PC-9 (cell line): ENCODE measurements at regions not wholly inside any gene's neighbourhood (a gene's known extent, or its start where the extent isn't known, plus 50 kb on each side); places are given as distances from the start of the nearest gene placed in this dataset.

ENCODE experiments used
- BruUV-seq: library from RNA; stranded (reverse); fragments of 400-500 nt; replicated peaks from 2 replicates; lab custom pipeline; 2021; lab: Mats Ljungman, UMichigan
- CTCF ChIA-PET: fragments of 300-600 bp; sonication (Branson Sonifier 250); formaldehyde crosslinking; loops from one replicate; lab custom pipeline; 2022; ENCODE audit warnings: antibody characterized with exemption; lab: Charles Lee
- POLR2A ChIA-PET: fragments of 300-600 bp; sonication (Branson Sonifier 250); formaldehyde crosslinking; loops from one replicate; lab custom pipeline; 2022; ENCODE audit warnings: antibody characterized with exemption; ENCODE audit not compliant: unreplicated experiment; lab: Charles Lee
- DNase-seq, 2 experiments: peaks; one replicate each; pipeline versions ENCODE4 v3.0.0 to v3.0.0-alpha.2; 2015 to 2022; ENCODE audit warnings: mixed read lengths in 1 of 2
- H2AFZ ChIP-seq: fragments of 200-600 bp; sonication (generic); 2 replicates; pipeline ENCODE4 v1.8.1; 2017; ENCODE audit warnings: antibody characterized with exemption
- H3F3A ChIP-seq: fragments of 200-600 bp; sonication (generic); 2 replicates; pipeline ENCODE4 v1.8.1; 2017; ENCODE audit warnings: antibody characterized with exemption, mild to moderate bottlenecking, low read depth; ENCODE audit not compliant: insufficient read depth
- H3K27ac ChIP-seq: fragments of 200-600 bp; sonication (generic); 2 replicates; pipeline ENCODE4 v1.6.1; 2016; ENCODE audit warnings: mixed run types
- H3K27me3 ChIP-seq: fragments of 200-600 bp; sonication (generic); 2 replicates; pipeline ENCODE4 v1.6.1; 2016; ENCODE audit warnings: low read depth, mixed run types; ENCODE audit not compliant: insufficient read depth
- H3K36me3 ChIP-seq: fragments of 200-600 bp; sonication (generic); 2 replicates; pipeline ENCODE4 v1.6.1; 2016; ENCODE audit warnings: low read depth, mixed run types
- H3K4me1 ChIP-seq: fragments of 200-600 bp; sonication (generic); replicated peaks from 2 replicates; pipeline ENCODE4 v1.6.1; 2016; ENCODE audit warnings: mixed run types; ENCODE audit not compliant: insufficient read depth
- H3K4me2 ChIP-seq: fragments of 200-600 bp; sonication (generic); 2 replicates; pipeline ENCODE4 v1.6.1; 2017; ENCODE audit warnings: mixed run types
- H3K4me3 ChIP-seq: fragments of 200-600 bp; sonication (generic); 2 replicates; pipeline ENCODE4 v1.6.1; 2016; ENCODE audit warnings: mixed run types
- H3K79me2 ChIP-seq: fragments of 200-600 bp; sonication (generic); 2 replicates; pipeline ENCODE4 v1.6.1; 2017; ENCODE audit warnings: low read depth, mixed run types
- H3K9me2 ChIP-seq: fragments of 200-600 bp; sonication (generic); 2 replicates; pipeline ENCODE4 v1.8.1; 2017; ENCODE audit warnings: mild to moderate bottlenecking; ENCODE audit not compliant: insufficient read depth
- H3K9me3 ChIP-seq: fragments of 200-600 bp; sonication (generic); 2 replicates; pipeline ENCODE4 v1.8.1; 2016; ENCODE audit warnings: low read depth; ENCODE audit not compliant: insufficient read depth
- H4K20me1 ChIP-seq: fragments of 200-600 bp; sonication (generic); 2 replicates; pipeline ENCODE4 v1.8.1; 2017; ENCODE audit not compliant: insufficient read depth
- CTCF ChIP-seq: fragments of 200-600 bp; sonication (generic); conservative IDR thresholded peaks from 2 replicates; pipeline ENCODE4 v1.6.1; 2017; ENCODE audit warnings: mixed run types, antibody characterized with exemption, mild to moderate bottlenecking, moderate library complexity
- EZH2 ChIP-seq: fragments of 200-600 bp; sonication (generic); IDR thresholded peaks from 2 replicates; pipeline ENCODE4 v1.8.0; 2017; ENCODE audit warnings: antibody characterized with exemption, low read depth
- intact Hi-C: fragments of 100-400 bp; cut with micrococcal nuclease; formaldehyde crosslinking; loops from one replicate; pipeline ENCODE4 v1.10.0; 2022; ENCODE audit not compliant: unreplicated experiment

GRCh38 chr11:81368192-81368591 lies 1365.5 kb downstream of the FAM181B start:
- H3K4me1 ChIP-seq = no peaks in the 10 kb centered on the region
- CTCF ChIA-PET = no interaction called here
- H4K20me1 ChIP-seq = no peaks in the 10 kb centered on the region
- H3K4me2 ChIP-seq = no peak overlapping the region
- H3K36me3 ChIP-seq = no peaks in the 10 kb centered on the region
- TF ChIP-seq EZH2 (no peak), CTCF (no peak)
- no peaks in the 10 kb centered on the region for H3F3A ChIP-seq
- H3K79me2 ChIP-seq = no peaks in the 10 kb centered on the region
- POLR2A ChIA-PET = no interaction called here
- no peak for DNase-seq
- no peak overlapping the region for H3K4me3 ChIP-seq
- H3K9me3 ChIP-seq = no peaks in the 10 kb centered on the region
- intact Hi-C loops = no loop called here
- no peaks in the 10 kb centered on the region for H3K9me2 ChIP-seq
- no TSS peak for BruUV-seq
- peaks cover 10% of the 10 kb centered on the region; the same call in 1 of the 2 replicates for H3K27me3 ChIP-seq
- no peak overlapping the region for H2AFZ ChIP-seq
- no peak overlapping the region for H3K27ac ChIP-seq

GRCh38 chr11:81365496-81365895 lies 1368.2 kb downstream of the FAM181B start:
- H3K27ac ChIP-seq = no peak overlapping the region
- no peaks in the 10 kb centered on the region; the same call in 1 of the 2 replicates for H3K9me2 ChIP-seq
- TF ChIP-seq EZH2 (no peak), CTCF (no peak)
- peaks cover 10% of the 10 kb centered on the region; the same call in 1 of the 2 replicates for H3K27me3 ChIP-seq
- H3F3A ChIP-seq = no peaks in the 10 kb centered on the region; the same call in 1 of the 2 replicates
- no peaks in the 10 kb centered on the region for H3K4me1 ChIP-seq
- no peak overlapping the region for H3K4me2 ChIP-seq
- no peaks in the 10 kb centered on the region for H3K9me3 ChIP-seq
- ChIA-PET POLR2A (no interaction called here), CTCF (no interaction called here)
- no TSS peak for BruUV-seq
- DNase-seq = peak in 1 of 2 experiments; percentile 3
- H3K36me3 ChIP-seq = no peaks in the 10 kb centered on the region
- no peaks in the 10 kb centered on the region for H4K20me1 ChIP-seq
- no peaks in the 10 kb centered on the region for H3K79me2 ChIP-seq
- H3K4me3 ChIP-seq = no peak overlapping the region
- intact Hi-C loops = no loop called here
- H2AFZ ChIP-seq = no peak overlapping the region

GRCh38 chr11:81359476-81359875 lies 1374.2 kb downstream of the FAM181B start:
- no peak overlapping the region for H3K4me2 ChIP-seq
- H3K4me1 ChIP-seq = no peaks in the 10 kb centered on the region
- no peaks in the 10 kb centered on the region; the same call in 1 of the 2 replicates for H3F3A ChIP-seq
- no peak overlapping the region for H3K27ac ChIP-seq
- intact Hi-C loops = no loop called here
- H2AFZ ChIP-seq = no peak overlapping the region
- no peak overlapping the region for H3K4me3 ChIP-seq
- no peaks in the 10 kb centered on the region for H3K27me3 ChIP-seq
- H3K9me2 ChIP-seq = no peaks in the 10 kb centered on the region; the same call in 1 of the 2 replicates
- ChIA-PET CTCF (no interaction called here), POLR2A (no interaction called here)
- no peaks in the 10 kb centered on the region for H3K36me3 ChIP-seq
- BruUV-seq = no TSS peak
- H3K9me3 ChIP-seq = no peaks in the 10 kb centered on the region
- H4K20me1 ChIP-seq = no peaks in the 10 kb centered on the region
- DNase-seq = no peak
- H3K79me2 ChIP-seq = no peaks in the 10 kb centered on the region
- no peak for TF ChIP-seq EZH2
- no peak for TF ChIP-seq CTCF
